Testis (tissue), 2 donors: ENCODE measurements at regions not wholly inside any gene's neighbourhood (a gene's known extent, or its start where the extent isn't known, plus 50 kb on each side); places are given as distances from the start of the nearest gene placed in this dataset.

Source experiments
- DNase-seq: peaks from one replicate; pipeline ENCODE4 v3.0.0-alpha.2; 2019
- H3K27ac ChIP-seq, 2 donors: fragments of 200-600 bp; sonication (generic); one replicate each; pipeline ENCODE4 v1.5.1; 2019
- H3K27me3 ChIP-seq: fragments of 200-600 bp; sonication (generic); one replicate; pipeline ENCODE4 v1.5.1; 2019
- H3K36me3 ChIP-seq: fragments of 200-600 bp; sonication (generic); one replicate; pipeline ENCODE4 v1.5.1; 2017; ENCODE audit warnings: low read depth; ENCODE audit errors: missing control alignments
- H3K4me1 ChIP-seq: fragments of 200-600 bp; sonication (generic); one replicate; pipeline ENCODE4 v1.5.1; 2019
- H3K4me3 ChIP-seq, 2 donors: fragments of 200-600 bp; sonication (generic); one replicate each; pipeline ENCODE4 v1.5.1; 2017 to 2019
- H3K9me3 ChIP-seq: fragments of 200-600 bp; sonication (generic); one replicate; pipeline ENCODE4 v1.5.1; 2017
- POLR2A ChIP-seq: fragments of 450-650 bp; IDR thresholded peaks from one replicate; pipeline ENCODE4 v1.6.1; 2017; ENCODE audit warnings: antibody characterized with exemption, mild to moderate bottlenecking, moderate library complexity
- WGBS, 2 donors: methylation state at CpG; one replicate each; pipeline ENCODE4 v1.1.5; 2018; 5-methylcytosine and 5-hydroxymethylcytosine counted together
- intact Hi-C: fragments of 100-400 bp; cut with DNase I; formaldehyde crosslinking; loops from one replicate; pipeline ENCODE4 v1.15.1; 2023; ENCODE audit warnings: low total_unique reads
- TF ChIP-seq, protein P1 (sequence below), 3 experiments: fragments of 450-650 bp in 2 of 3; fragments of 200-600 bp in 1 of 3; sonication (generic) in 1 of 3; IDR thresholded peaks; one replicate each; pipeline ENCODE4 v1.5.1; 2016 to 2019; ENCODE audit warnings: antibody characterized with exemption in 3 of 3, mild to moderate bottlenecking in 2 of 3, moderate library complexity in 1 of 3

DNA sequence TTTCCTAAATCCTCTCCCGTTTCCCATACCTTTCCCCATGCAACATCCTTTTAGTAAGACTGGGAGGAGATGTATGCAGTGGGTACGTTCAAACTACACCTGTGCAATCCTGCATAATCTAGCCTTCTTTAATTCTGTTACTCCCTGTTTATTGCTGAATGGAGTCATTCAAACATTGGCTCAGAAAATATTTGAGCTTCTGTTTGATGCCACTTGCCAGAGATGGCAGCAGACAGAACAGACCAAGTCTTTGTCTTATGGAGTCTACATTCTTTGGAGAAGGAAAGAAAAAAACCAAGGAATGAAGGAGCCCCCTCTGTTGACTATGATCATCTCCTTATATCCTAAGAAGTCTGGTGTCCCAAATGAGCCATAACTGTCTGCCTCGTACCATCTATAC, 288.8 kb downstream of the HAPSTR1 start:
- intact Hi-C loops = no loop called here
- Histone ChIP-seq H3K36me3 (no peaks in the 10 kb centered on the region), H3K27me3 (no peaks in the 10 kb centered on the region), H3K9me3 (no peaks in the 10 kb centered on the region), H3K4me3 (no peak overlapping the region), H3K27ac (no peak overlapping the region), H3K4me1 (no peaks in the 10 kb centered on the region)
- DNase-seq = no peak
- WGBS, 2 donors = 78 to 85% methylated on average over 3 of the region's 3 CpGs
- TF ChIP-seq, protein P1, sequence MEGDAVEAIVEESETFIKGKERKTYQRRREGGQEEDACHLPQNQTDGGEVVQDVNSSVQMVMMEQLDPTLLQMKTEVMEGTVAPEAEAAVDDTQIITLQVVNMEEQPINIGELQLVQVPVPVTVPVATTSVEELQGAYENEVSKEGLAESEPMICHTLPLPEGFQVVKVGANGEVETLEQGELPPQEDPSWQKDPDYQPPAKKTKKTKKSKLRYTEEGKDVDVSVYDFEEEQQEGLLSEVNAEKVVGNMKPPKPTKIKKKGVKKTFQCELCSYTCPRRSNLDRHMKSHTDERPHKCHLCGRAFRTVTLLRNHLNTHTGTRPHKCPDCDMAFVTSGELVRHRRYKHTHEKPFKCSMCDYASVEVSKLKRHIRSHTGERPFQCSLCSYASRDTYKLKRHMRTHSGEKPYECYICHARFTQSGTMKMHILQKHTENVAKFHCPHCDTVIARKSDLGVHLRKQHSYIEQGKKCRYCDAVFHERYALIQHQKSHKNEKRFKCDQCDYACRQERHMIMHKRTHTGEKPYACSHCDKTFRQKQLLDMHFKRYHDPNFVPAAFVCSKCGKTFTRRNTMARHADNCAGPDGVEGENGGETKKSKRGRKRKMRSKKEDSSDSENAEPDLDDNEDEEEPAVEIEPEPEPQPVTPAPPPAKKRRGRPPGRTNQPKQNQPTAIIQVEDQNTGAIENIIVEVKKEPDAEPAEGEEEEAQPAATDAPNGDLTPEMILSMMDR (IDR thresholded peaks at IDR 0.05) = no peak
- no peak for TF ChIP-seq POLR2A

DNA sequence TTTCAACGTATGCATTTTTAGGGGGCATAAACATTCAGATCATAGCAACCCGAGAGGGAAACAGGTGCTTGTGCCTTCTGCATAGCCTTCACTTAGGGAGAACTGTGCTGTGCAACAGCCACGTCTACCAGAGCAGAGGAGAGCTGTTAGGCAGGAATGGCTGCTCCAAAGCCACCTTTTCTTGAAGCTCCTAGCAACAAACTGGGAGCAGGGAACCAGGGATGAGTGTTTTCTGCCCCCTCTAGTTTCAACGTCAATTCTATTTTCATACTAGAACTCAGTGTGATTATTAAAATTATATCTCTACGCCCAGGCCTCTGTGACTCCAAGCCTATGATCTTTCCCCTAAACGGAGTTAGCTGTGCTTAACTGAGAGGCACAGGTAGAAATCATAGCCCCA, 290.0 kb downstream of the HAPSTR1 start:
- no peak for DNase-seq
- Histone ChIP-seq H3K27ac (no peak overlapping the region), H3K4me1 (no peaks in the 10 kb centered on the region), H3K27me3 (no peaks in the 10 kb centered on the region), H3K9me3 (no peaks in the 10 kb centered on the region), H3K36me3 (no peaks in the 10 kb centered on the region), H3K4me3 (no peak overlapping the region)
- TF ChIP-seq, protein P1 (IDR thresholded peaks at IDR 0.05) = no peak
- TF ChIP-seq POLR2A = no peak
- 76 to 94% methylated on average over 6 of the region's 6 CpGs for WGBS, 2 donors
- intact Hi-C loops = no loop called here

DNA sequence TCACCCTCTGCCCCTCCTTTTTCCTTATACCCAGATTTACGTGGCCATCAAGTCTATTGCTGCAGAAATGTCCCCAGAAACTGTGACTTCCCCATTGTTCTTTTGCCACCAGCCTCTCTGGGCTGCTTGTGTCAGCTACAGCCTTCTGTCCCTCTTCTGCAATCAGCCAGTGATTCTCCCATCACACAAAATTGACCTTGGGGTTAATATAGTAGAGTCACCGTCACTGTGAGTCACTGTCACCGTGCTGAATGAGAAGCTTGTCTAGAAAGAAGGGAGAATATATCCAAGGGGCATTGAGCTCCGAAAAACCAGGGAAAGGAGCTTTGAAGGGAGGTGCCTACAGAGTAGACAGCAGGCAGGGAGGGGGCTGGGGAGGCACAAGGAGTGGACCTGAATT, 290.5 kb downstream of the HAPSTR1 start:
- DNase-seq = no peak
- Histone ChIP-seq H3K27ac (no peak overlapping the region), H3K27me3 (no peaks in the 10 kb centered on the region), H3K4me1 (no peaks in the 10 kb centered on the region), H3K4me3 (no peak overlapping the region), H3K36me3 (no peaks in the 10 kb centered on the region), H3K9me3 (no peaks in the 10 kb centered on the region)
- TF ChIP-seq, protein P1 (IDR thresholded peaks at IDR 0.05) = no peak
- WGBS, 2 donors = 81 to 82% methylated on average over 4 of the region's 4 CpGs
- intact Hi-C loops = no loop called here

DNA sequence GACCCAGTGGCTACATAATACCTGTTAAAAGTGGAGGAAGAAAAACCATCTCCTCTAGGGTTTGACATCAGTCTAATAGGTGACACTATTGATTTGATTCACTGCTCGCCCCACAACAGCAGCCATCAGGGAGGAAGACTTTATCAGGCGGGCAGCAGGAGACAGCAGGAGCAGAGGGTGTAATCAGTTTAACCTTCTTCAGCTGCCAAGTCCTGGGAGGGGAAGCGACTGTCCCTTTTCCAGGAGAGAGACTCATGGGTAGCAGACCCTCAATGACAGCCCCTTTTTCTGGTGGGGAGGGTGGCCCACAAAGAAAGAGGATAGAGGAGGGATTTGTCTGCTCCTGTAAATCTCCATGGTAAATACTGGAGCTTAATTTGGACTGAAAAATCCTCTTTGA, 291.8 kb downstream of the HAPSTR1 start:
- Histone ChIP-seq H3K4me1 (no peaks in the 10 kb centered on the region), H3K36me3 (no peaks in the 10 kb centered on the region), H3K9me3 (no peaks in the 10 kb centered on the region), H3K4me3 (no peak overlapping the region), H3K27me3 (no peaks in the 10 kb centered on the region), H3K27ac (no peak overlapping the region)
- intact Hi-C loops = no loop called here
- TF ChIP-seq POLR2A = no peak
- TF ChIP-seq, protein P1 (IDR thresholded peaks at IDR 0.05) = no peak
- WGBS, 2 donors = 39 to 51% methylated on average over 3 of the region's 3 CpGs
- no peak for DNase-seq

DNA sequence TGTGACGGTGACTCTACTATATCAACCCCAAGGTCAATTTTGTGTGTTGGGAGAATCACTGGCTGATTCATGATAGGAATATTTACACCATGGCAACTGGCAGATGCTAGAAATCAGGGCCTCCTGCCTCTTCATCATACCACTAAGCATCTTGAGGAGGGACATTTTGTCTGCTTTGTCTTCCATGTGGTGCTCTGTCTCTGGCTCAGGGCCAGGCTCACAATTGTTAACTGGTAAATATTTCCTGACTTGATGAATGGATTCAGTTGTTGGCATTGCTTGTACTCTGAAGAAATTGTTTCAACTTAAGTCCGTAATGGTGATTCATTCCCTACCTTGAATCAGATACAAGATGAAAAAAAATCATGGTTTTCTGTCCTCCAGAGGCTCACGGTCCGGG, 292.7 kb downstream of the HAPSTR1 start:
- DNase-seq = no peak
- no peak for TF ChIP-seq POLR2A
- TF ChIP-seq, protein P1 (IDR thresholded peaks at IDR 0.05) = no peak
- no peaks in the 10 kb centered on the region for H3K4me1 ChIP-seq
- H3K27me3 ChIP-seq = no peaks in the 10 kb centered on the region
- no peaks in the 10 kb centered on the region for H3K36me3 ChIP-seq
- no peak overlapping the region for H3K4me3 ChIP-seq
- H3K9me3 ChIP-seq = no peaks in the 10 kb centered on the region
- WGBS, 2 donors = 40 to 55% methylated on average over 4 of the region's 4 CpGs
- intact Hi-C loops = no loop called here
- H3K27ac ChIP-seq = no peak overlapping the region
